ENCODE measurements at regions not wholly inside any gene's neighbourhood (a gene's known extent, or its start where the extent isn't known, plus 50 kb on each side); places are given as distances from the start of the nearest gene placed in this dataset.
"Not testable (repeated sequence)": the region's sequence is repeated elsewhere in the genome, so short reads cannot be mapped to it uniquely, and the experiment has no call there.

DNA sequence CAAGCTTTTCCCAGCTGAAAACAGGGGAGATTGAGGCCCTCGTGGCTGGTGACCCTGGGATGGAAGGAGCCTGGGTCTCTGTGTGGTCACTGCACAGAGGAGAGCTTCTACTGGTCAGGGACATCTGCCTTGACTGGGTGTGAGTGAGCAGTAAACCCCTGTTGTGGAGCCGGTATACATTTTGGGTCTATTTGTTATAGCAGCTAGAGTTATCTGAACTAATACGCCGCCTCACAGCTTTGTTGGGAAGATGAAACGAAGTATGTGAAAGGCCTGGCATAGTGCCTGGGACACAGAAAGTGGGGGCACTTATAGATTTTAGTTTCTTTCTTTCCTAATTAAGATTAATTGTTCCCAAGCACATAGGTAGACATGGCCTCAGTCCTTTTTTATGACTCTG is 72.2 kb upstream of the HPCAL1 start:
- peaks cover 0 to 3% (median 0%) of the 10 kb centered on the region in 11 experiments; a peak in 1 of 22 replicates for H3K27me3 ChIP-seq
- peaks cover 0 to 21% (median 0%) of the 10 kb centered on the region in 11 experiments; a peak in 2 of 22 replicates for H4K20me1 ChIP-seq
- H3K9ac ChIP-seq = no peak overlapping the region
- no peak overlapping the region for H3K27ac ChIP-seq
- peaks cover 0 to 31% (median 17%) of the 10 kb centered on the region in 10 experiments; a peak in 14 of 20 replicates for H3K4me1 ChIP-seq
- H3K4me2 ChIP-seq = no peak overlapping the region
- no peaks in the 10 kb centered on the region for H3K9me3 ChIP-seq (replicated peaks in 1 of 11)
- H3K36me3 ChIP-seq = no peaks in the 10 kb centered on the region
- H3K4me3 ChIP-seq = no peak overlapping the region
- no peak for TF ChIP-seq Cebpa-rat (IDR thresholded peaks at IDR 0.05)

- H3K36me3 ChIP-seq, H3K4me3 ChIP-seq: not testable (repeated sequence)
These were observed 71.8 kb upstream of the HPCAL1 start for GRCh38 chr2:10230921-10231320.

DNA sequence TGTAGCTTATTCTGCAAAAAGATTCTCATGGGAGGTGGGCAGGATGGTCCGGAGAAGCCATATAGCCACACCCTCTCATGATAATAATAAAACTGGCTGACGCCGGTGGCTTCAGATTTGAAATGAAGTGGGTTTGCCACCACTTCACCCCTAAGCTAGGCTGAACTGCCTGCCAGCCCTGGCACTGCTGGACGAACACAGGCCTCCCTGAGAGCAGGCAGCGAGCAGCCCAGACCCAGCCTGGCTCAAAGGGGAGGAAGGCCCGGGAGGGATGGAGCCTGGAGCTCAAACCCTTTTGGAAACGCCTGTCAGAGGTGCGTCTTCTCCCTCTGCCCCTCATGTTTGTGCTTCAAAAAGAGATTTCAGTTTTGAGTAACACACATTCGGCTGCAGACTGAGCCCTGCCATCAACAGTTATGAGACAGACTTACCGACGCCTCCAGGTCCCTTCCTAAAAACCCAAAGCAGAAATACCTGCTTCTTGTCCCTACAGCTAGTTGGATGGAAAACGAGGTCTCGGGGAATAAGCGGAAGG is 71.1 kb upstream of the HPCAL1 start:
- no peak overlapping the region for H3K4me2 ChIP-seq
- peaks cover 0 to 26% (median 0%) of the 10 kb centered on the region in 11 experiments; a peak in 3 of 22 replicates for H4K20me1 ChIP-seq
- H3K27me3 ChIP-seq = peaks cover 0 to 14% (median 0%) of the 10 kb centered on the region in 11 experiments; a peak in 2 of 22 replicates
- no peak for TF ChIP-seq Cebpa-rat (IDR thresholded peaks at IDR 0.05)
- H3K9me3 ChIP-seq (replicated peaks in 1 of 11) = no peaks in the 10 kb centered on the region
- H3K27ac ChIP-seq = no peak overlapping the region
- H3K4me1 ChIP-seq = peaks cover 0 to 26% (median 17%) of the 10 kb centered on the region in 10 experiments; a peak in 14 of 20 replicates
- H3K4me3 ChIP-seq = no peak overlapping the region
- H3K9ac ChIP-seq = no peak overlapping the region
- H3K36me3 ChIP-seq = no peaks in the 10 kb centered on the region

More at GRCh38 chr2:10230921-10231320, 71.8 kb upstream of the HPCAL1 start:
- H3K4me2 ChIP-seq; H3K9me3 ChIP-seq (replicated peaks in 1 of 11); H3K27me3 ChIP-seq; H3K9ac ChIP-seq; H3K27ac ChIP-seq: not testable (repeated sequence)
- Histone ChIP-seq H4K20me1 (peaks cover 0 to 25% (median 0%) of the 10 kb centered on the region in 11 experiments; a peak in 2 of 22 replicates), H3K4me1 (peaks cover 0 to 27% (median 17%) of the 10 kb centered on the region in 10 experiments; a peak in 14 of 20 replicates)

DNA sequence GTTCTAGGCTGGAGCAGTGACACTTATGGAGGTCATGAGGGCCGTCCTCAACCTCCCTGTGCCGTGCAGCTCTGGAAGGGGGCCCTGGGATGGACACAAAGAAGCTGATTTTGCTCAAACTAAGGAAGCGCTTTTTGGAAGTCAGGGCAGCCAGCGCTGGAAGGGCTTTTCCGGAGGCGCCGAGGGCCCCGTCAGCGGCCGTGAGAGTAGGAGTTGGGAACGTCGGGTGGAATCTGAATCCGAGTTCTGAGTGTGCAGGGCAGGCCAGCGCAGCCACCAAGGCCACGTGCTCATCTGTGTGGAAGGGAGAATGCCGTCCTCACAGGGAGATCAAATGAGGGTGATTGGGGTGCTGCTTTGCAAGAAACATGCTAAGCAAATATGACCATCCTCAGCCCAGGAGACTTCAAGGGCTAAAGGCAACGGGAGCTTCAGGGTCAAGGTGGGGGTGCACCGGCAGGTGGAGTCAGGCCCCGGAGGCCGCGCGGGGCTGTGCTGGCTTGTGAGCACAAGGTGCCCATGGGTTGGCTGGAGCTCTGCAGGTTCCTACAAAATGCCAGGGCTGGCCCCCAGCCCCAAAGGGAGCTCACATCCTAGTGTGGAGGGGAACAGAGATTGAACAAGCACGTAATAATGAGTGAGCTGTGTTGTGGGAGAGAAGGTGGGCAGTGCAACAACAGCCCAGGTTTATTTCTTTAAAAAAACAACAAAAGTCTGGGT is 70.4 kb upstream of the HPCAL1 start:
- Histone ChIP-seq H3K4me2 (no peak overlapping the region), H3K36me3 (no peaks in the 10 kb centered on the region), H3K4me3 (no peak overlapping the region), H3K4me1 (peaks cover 0 to 23% (median 15%) of the 10 kb centered on the region in 10 experiments; a peak in 14 of 20 replicates), H3K9ac (no peak overlapping the region), H3K9me3 (replicated peaks in 1 of 11) (no peaks in the 10 kb centered on the region), H3K27ac (no peak overlapping the region), H3K27me3 (peaks cover 0 to 20% (median 0%) of the 10 kb centered on the region in 11 experiments; a peak in 3 of 22 replicates), H4K20me1 (peaks cover 0 to 31% (median 0%) of the 10 kb centered on the region in 11 experiments; a peak in 3 of 22 replicates)
- no peak for TF ChIP-seq Cebpa-rat (IDR thresholded peaks at IDR 0.05)

DNA sequence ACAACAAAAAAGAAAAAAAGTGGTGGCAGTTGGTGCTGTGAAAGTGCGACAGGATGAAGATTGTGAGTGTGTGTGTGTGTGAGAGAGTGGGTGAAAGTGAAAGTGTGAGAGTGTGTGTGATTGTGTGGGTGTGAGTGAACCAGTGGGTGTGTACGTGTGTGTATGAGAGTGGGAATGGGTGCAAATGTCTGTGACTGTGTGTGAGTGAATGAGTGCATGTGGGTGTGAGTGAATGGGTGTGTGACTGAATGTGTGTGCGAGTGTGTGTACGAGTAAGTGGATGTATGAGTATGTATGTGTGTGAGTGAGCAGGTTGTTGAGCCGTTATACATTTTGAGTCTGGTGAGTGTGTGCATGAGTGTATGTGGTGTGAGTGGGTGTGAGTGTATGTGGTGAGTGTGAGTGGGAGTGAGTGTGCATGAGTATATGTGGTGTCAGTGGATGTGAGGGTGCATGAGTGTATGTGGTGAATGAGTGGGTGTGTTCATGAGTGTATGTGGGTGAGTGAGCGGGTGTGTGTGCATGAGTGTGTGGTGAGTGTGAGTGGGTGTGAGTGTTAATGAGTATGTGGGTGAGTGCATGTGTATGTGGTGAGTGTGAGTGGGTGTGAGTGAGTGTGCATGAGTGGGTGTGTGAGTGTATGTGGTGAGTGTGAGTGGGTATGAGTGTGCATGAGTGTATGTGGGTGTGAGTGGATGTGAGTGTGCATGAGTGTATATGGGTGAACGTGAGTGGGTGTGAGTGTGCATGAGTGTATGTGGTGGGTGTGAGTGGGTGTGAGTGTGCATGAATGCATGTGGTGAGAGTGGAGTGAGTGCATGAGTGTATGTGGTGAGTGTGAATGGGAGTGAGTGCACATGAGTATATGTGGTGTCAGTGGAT is 69.3 kb upstream of the HPCAL1 start:
- Histone ChIP-seq H3K27ac (no peak overlapping the region), H3K9ac (no peak overlapping the region), H3K4me2 (no peak overlapping the region), H4K20me1 (peaks cover 0 to 38% (median 0%) of the 10 kb centered on the region in 11 experiments; a peak in 4 of 22 replicates), H3K27me3 (peaks cover 0 to 20% (median 0%) of the 10 kb centered on the region in 11 experiments; a peak in 3 of 22 replicates), H3K4me3 (no peak overlapping the region), H3K4me1 (peaks cover 0 to 16% (median 10%) of the 10 kb centered on the region in 10 experiments; a peak in 10 of 20 replicates), H3K36me3 (no peaks in the 10 kb centered on the region), H3K9me3 (replicated peaks in 1 of 11) (no peaks in the 10 kb centered on the region)
- no peak for TF ChIP-seq Cebpa-rat (IDR thresholded peaks at IDR 0.05)

- no peak overlapping the region for H3K27ac ChIP-seq
- no peak for TF ChIP-seq Cebpa-rat (IDR thresholded peaks at IDR 0.05)
- peaks cover 0 to 16% (median 9%) of the 10 kb centered on the region in 10 experiments; a peak in 10 of 20 replicates for H3K4me1 ChIP-seq
- H3K4me2 ChIP-seq = peak overlapping the region in 1 of 11 experiments; percentile 12; a peak in 1 of 22 replicates
- H3K9me3 ChIP-seq (replicated peaks in 1 of 11) = no peaks in the 10 kb centered on the region
- H3K36me3 ChIP-seq = no peaks in the 10 kb centered on the region
- H3K9ac ChIP-seq = no peak overlapping the region
- H3K4me3 ChIP-seq = no peak overlapping the region
- H3K27me3 ChIP-seq = peaks cover 0 to 17% (median 0%) of the 10 kb centered on the region in 11 experiments; a peak in 3 of 22 replicates
- peaks cover 0 to 38% (median 0%) of the 10 kb centered on the region in 11 experiments; a peak in 4 of 22 replicates for H4K20me1 ChIP-seq
These were observed 68.7 kb upstream of the HPCAL1 start for GRCh38 chr2:10234013-10234306.

GRCh38 chr2:10234409-10235094 is 68.2 kb upstream of the HPCAL1 start:
- Histone ChIP-seq H3K27me3 (peaks cover 0 to 17% (median 0%) of the 10 kb centered on the region in 11 experiments; a peak in 3 of 22 replicates), H3K36me3 (no peaks in the 10 kb centered on the region), H3K4me1 (peaks cover 0 to 16% (median 9%) of the 10 kb centered on the region in 10 experiments; a peak in 10 of 20 replicates), H4K20me1 (peaks cover 0 to 43% (median 0%) of the 10 kb centered on the region in 11 experiments; a peak in 4 of 22 replicates), H3K4me3 (no peak overlapping the region), H3K27ac (no peak overlapping the region), H3K9ac (no peak overlapping the region), H3K9me3 (replicated peaks in 1 of 11) (no peaks in the 10 kb centered on the region), H3K4me2 (peak overlapping the region in 5 of 11 experiments; percentile 4 to 24 (median 12); a peak in 1 of 22 replicates)
- TF ChIP-seq Cebpa-rat (IDR thresholded peaks at IDR 0.05) = no peak

All from BLaER1 treated with 17β-estradiol and CSF1 and Interleukin-3, amounts not matched to agents 10 nM and 100 nM (cell line).